RWPE2 (cell line): ENCODE measurements at regions not wholly inside any gene's neighbourhood (a gene's known extent, or its start where the extent isn't known, plus 50 kb on each side); places are given as distances from the start of the nearest gene placed in this dataset.

Experiments
- ATAC-seq: fragments of 200-7000 bp; cut with Tn5 transposase; 3 replicates; pipeline ENCODE4 v1.9.1; 2021; ENCODE audit warnings: low read depth
- DNase-seq: peaks from one replicate; pipeline ENCODE4 v3.0.0-alpha.2; 2020; ENCODE audit warnings: low spot score
- H3K27ac ChIP-seq: fragments of 450-650 bp; 2 replicates; pipeline ENCODE4 v1.5.1; 2017; ENCODE audit warnings: mild to moderate bottlenecking; ENCODE audit not compliant: poor library complexity, severe bottlenecking
- H3K27me3 ChIP-seq: fragments of 250-450 bp; sonication (Bioruptor Pico); 2 replicates; pipeline ENCODE4 v1.5.1; 2021; ENCODE audit warnings: mild to moderate bottlenecking, moderate library complexity; ENCODE audit not compliant: insufficient read depth, poor library complexity, severe bottlenecking
- H3K36me3 ChIP-seq: fragments of 250-450 bp; sonication (Bioruptor Pico); 2 replicates; pipeline ENCODE4 v1.5.1; 2020; ENCODE audit warnings: low read depth, mild to moderate bottlenecking, moderate library complexity
- H3K4me1 ChIP-seq: fragments of 250-450 bp; sonication (Bioruptor Pico); 2 replicates; pipeline ENCODE4 v1.5.1; 2021; ENCODE audit warnings: mild to moderate bottlenecking, moderate library complexity; ENCODE audit not compliant: insufficient read depth, poor library complexity, severe bottlenecking
- H3K4me3 ChIP-seq: fragments of 250-450 bp; sonication (Bioruptor Pico); 2 replicates; pipeline ENCODE4 v1.5.1; 2021; ENCODE audit warnings: mild to moderate bottlenecking, moderate library complexity; ENCODE audit not compliant: severe bottlenecking
- H3K9me3 ChIP-seq: fragments of 250-450 bp; sonication (Bioruptor Pico); 2 replicates; pipeline ENCODE4 v1.5.1; 2021; ENCODE audit warnings: mild to moderate bottlenecking, moderate library complexity; ENCODE audit not compliant: severe bottlenecking
- CTCF ChIP-seq: fragments of 450-650 bp; IDR thresholded peaks from one replicate; pipeline ENCODE4 v1.5.1; 2017; ENCODE audit warnings: mild to moderate bottlenecking, moderate library complexity; ENCODE audit not compliant: poor library complexity, severe bottlenecking

GRCh38 chr3:64917914-64918453, 230.2 kb upstream of the ADAMTS9 start:
- no peak for TF ChIP-seq CTCF
- no peaks in the 10 kb centered on the region for H3K27me3 ChIP-seq
- H3K27ac ChIP-seq: no peak overlapping the region
- no peaks in the 10 kb centered on the region for H3K9me3 ChIP-seq
- peaks cover 5% of the 10 kb centered on the region for H3K4me1 ChIP-seq
- H3K4me3 ChIP-seq: no peak overlapping the region
- DNase-seq (no peak), ATAC-seq (no peak)
- no peaks in the 10 kb centered on the region for H3K36me3 ChIP-seq

GRCh38 chr3:64916937-64917336, 229.1 kb upstream of the ADAMTS9 start:
- no peak for DNase-seq
- Histone ChIP-seq H3K27ac (no peak overlapping the region), H3K36me3 (no peaks in the 10 kb centered on the region), H3K27me3 (no peaks in the 10 kb centered on the region), H3K4me3 (no peak overlapping the region), H3K9me3 (no peaks in the 10 kb centered on the region), H3K4me1 (peaks cover 5% of the 10 kb centered on the region)
- TF ChIP-seq CTCF: no peak
- ATAC-seq: no peak

- H3K27me3 ChIP-seq: no peaks in the 10 kb centered on the region
- no peak overlapping the region for H3K4me3 ChIP-seq
- no peaks in the 10 kb centered on the region for H3K36me3 ChIP-seq
- no peak for ATAC-seq
- no peaks in the 10 kb centered on the region for H3K9me3 ChIP-seq
- TF ChIP-seq CTCF: no peak
- H3K4me1 ChIP-seq: peaks cover 5% of the 10 kb centered on the region
- peak overlapping the region; percentile 14 for H3K27ac ChIP-seq
- no peak for DNase-seq
Observed at GRCh38 chr3:64916192-64916798, 228.5 kb upstream of the ADAMTS9 start.

GRCh38 chr3:64915778-64916177, 228.0 kb upstream of the ADAMTS9 start:
- peak overlapping the region; percentile 14 for H3K27ac ChIP-seq
- no peak overlapping the region for H3K4me3 ChIP-seq
- ATAC-seq (peak; percentile 96), DNase-seq (no peak)
- peaks cover 5% of the 10 kb centered on the region for H3K4me1 ChIP-seq
- no peaks in the 10 kb centered on the region for H3K9me3 ChIP-seq
- no peak for TF ChIP-seq CTCF
- no peaks in the 10 kb centered on the region for H3K36me3 ChIP-seq
- no peaks in the 10 kb centered on the region for H3K27me3 ChIP-seq

- DNase-seq (no peak), ATAC-seq (no peak)
- no peaks in the 10 kb centered on the region for H3K36me3 ChIP-seq
- no peak overlapping the region for H3K27ac ChIP-seq
- H3K4me3 ChIP-seq: no peak overlapping the region
- H3K9me3 ChIP-seq: no peaks in the 10 kb centered on the region
- TF ChIP-seq CTCF: no peak
- H3K27me3 ChIP-seq: no peaks in the 10 kb centered on the region
- peaks cover 5% of the 10 kb centered on the region for H3K4me1 ChIP-seq
Observed at GRCh38 chr3:64913515-64913914, 225.7 kb upstream of the ADAMTS9 start.
